ENCODE measurements at regions not wholly inside any gene's neighbourhood (a gene's known extent, or its start where the extent isn't known, plus 50 kb on each side); places are given as distances from the start of the nearest gene placed in this dataset.
"Not testable (repeated sequence)": the region's sequence is repeated elsewhere in the genome, so short reads cannot be mapped to it uniquely, and the experiment has no call there.

DNA sequence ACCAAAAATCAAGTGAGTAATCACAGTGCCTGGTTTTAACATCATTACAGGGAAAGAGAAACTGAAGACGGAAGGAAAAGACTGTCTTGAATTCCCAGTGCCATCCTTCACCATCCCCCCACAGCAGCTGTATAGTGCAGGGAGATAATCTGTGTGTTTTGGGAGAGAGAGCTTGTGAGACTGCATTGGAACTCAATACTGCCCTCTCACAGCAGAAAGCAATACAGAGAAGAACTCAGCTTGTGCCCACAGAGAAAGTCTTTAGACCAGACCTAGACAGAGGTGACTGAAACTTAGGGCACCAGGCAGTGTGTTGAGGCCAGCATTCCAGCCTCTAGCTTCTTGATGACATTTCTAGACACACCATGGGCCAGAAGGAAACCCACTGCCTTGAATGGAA is 754.7 kb upstream of the CDH6 start:
- Histone ChIP-seq H3K27ac (no peak overlapping the region), H3K9me3 (peaks cover 3% of the 10 kb centered on the region)
- TF ChIP-seq CTCF (IDR thresholded peaks at IDR 0.05) = no peak

GRCh38 chr5:30436691-30437090 is 756.8 kb upstream of the CDH6 start:
- Histone ChIP-seq H3K27ac (no peak overlapping the region), H3K4me1 (ENCODE audit: control insufficient read depth in 1 of 2, low read depth in 2 of 2) (no peaks in the 10 kb centered on the region), H3K27me3 (replicated peaks; ENCODE audit: insufficient read depth) (no peaks in the 10 kb centered on the region), H3K36me3 (no peaks in the 10 kb centered on the region), H3K4me3 (no peak overlapping the region), H3K9me3 (peaks cover 3% of the 10 kb centered on the region)
- ATAC-seq (ENCODE audit: insufficient number of reproducible peaks, low FRiP score, low read depth) (no peak), DNase-seq (ENCODE audit: low spot score) (no peak)
- no peak for TF ChIP-seq CTCF (IDR thresholded peaks at IDR 0.05)

More for the DNA sequence above, 754.7 kb upstream of the CDH6 start:
- Histone ChIP-seq H3K4me3 (no peak overlapping the region), H3K4me1 (ENCODE audit: control insufficient read depth in 1 of 2, low read depth in 2 of 2) (no peaks in the 10 kb centered on the region), H3K36me3 (no peaks in the 10 kb centered on the region), H3K27me3 (replicated peaks; ENCODE audit: insufficient read depth) (no peaks in the 10 kb centered on the region)
- DNase-seq (ENCODE audit: low spot score) (no peak), ATAC-seq (ENCODE audit: insufficient number of reproducible peaks, low FRiP score, low read depth) (no peak)

GRCh38 chr5:30428866-30429407 is 764.5 kb upstream of the CDH6 start:
- H3K27ac ChIP-seq; H3K27me3 ChIP-seq (replicated peaks; ENCODE audit: insufficient read depth); H3K4me1 ChIP-seq (ENCODE audit: control insufficient read depth in 1 of 2, low read depth in 2 of 2); H3K4me3 ChIP-seq; H3K9me3 ChIP-seq; ATAC-seq (ENCODE audit: insufficient number of reproducible peaks, low FRiP score, low read depth); DNase-seq (ENCODE audit: low spot score); H3K36me3 ChIP-seq: not testable (repeated sequence)

- no peak for ATAC-seq (ENCODE audit: insufficient number of reproducible peaks, low FRiP score, low read depth)
- H3K27ac ChIP-seq = no peak overlapping the region
- H3K9me3 ChIP-seq = no peaks in the 10 kb centered on the region
- no peak for DNase-seq (ENCODE audit: low spot score)
- no peak for TF ChIP-seq CTCF (IDR thresholded peaks at IDR 0.05)
- H3K36me3 ChIP-seq = no peaks in the 10 kb centered on the region
- no peaks in the 10 kb centered on the region for H3K4me1 ChIP-seq (ENCODE audit: control insufficient read depth in 1 of 2, low read depth in 2 of 2)
- H3K4me3 ChIP-seq = no peak overlapping the region
- no peaks in the 10 kb centered on the region for H3K27me3 ChIP-seq (replicated peaks; ENCODE audit: insufficient read depth)
Observed at GRCh38 chr5:30414078-30414477, 779.4 kb upstream of the CDH6 start.

DNA sequence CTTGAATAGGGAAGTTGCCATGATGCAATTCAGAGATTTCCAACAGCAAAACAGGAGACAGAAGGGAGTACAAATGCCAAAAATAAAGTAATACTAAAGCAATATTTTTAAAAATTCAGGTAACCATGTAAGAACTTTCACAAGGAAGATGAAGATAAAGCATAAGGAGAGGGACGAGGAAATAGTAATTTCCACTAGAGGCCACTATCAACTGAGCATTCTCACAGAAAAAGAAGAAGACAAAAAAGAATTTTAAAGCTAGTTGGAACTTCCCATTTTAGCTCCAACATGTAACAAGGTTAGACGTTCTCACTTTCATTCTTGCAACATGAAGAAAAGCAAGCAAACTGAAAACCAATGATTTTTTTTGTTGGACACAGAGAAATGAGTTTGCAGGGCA is 779.9 kb upstream of the CDH6 start:
- no peaks in the 10 kb centered on the region for H3K27me3 ChIP-seq (replicated peaks; ENCODE audit: insufficient read depth)
- H3K36me3 ChIP-seq = no peaks in the 10 kb centered on the region
- H3K9me3 ChIP-seq = no peaks in the 10 kb centered on the region
- no peak for DNase-seq (ENCODE audit: low spot score)
- no peak for ATAC-seq (ENCODE audit: insufficient number of reproducible peaks, low FRiP score, low read depth)
- TF ChIP-seq CTCF (IDR thresholded peaks at IDR 0.05) = no peak
- H3K4me3 ChIP-seq = no peak overlapping the region
- no peaks in the 10 kb centered on the region for H3K4me1 ChIP-seq (ENCODE audit: control insufficient read depth in 1 of 2, low read depth in 2 of 2)
- no peak overlapping the region for H3K27ac ChIP-seq

DNA sequence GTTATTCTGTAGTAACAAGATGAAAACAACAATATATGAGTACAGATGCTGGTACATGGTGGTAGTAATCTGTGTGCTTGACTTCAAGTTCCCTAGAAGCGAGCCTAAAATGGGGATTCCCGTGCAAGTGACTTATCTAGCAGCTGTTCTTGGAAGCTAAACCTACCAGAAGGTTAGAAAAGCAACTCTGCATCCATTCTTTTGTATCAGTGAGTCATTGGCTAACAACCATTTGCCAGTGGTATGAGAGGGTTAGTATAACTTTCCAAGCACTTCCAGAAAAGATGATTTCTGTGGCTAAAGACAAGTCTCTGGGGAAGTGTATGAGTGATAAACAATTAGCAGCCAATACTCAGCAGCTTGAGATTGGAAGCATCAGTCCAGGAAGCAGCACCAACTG is 787.7 kb upstream of the CDH6 start:
- DNase-seq (ENCODE audit: low spot score) (no peak), ATAC-seq (ENCODE audit: insufficient number of reproducible peaks, low FRiP score, low read depth) (no peak)
- no peak overlapping the region for H3K4me3 ChIP-seq

More for the DNA sequence above, 787.7 kb upstream of the CDH6 start:
- no peaks in the 10 kb centered on the region for H3K9me3 ChIP-seq
- H3K27ac ChIP-seq = no peak overlapping the region
- TF ChIP-seq CTCF (IDR thresholded peaks at IDR 0.05) = no peak
- no peaks in the 10 kb centered on the region for H3K27me3 ChIP-seq (replicated peaks; ENCODE audit: insufficient read depth)
- no peaks in the 10 kb centered on the region for H3K4me1 ChIP-seq (ENCODE audit: control insufficient read depth in 1 of 2, low read depth in 2 of 2)
- no peaks in the 10 kb centered on the region for H3K36me3 ChIP-seq
